ENCODE measurements at regions not wholly inside any gene's neighbourhood (a gene's known extent, or its start where the extent isn't known, plus 50 kb on each side); places are given as distances from the start of the nearest gene placed in this dataset.

- no peak for FAIRE-seq
- TF ChIP-seq POU2F2 (IDR thresholded peaks at IDR 0.05; ENCODE audit: low read depth, low read length), result no peak
- no peak for TF ChIP-seq TAF1 (IDR thresholded peaks at IDR 0.05; ENCODE audit: low read depth, low read length)
These were observed 315.1 kb upstream of the MME start for GRCh38 chr3:154764856-154765640.

GRCh38 chr3:154762486-154762885 lies 317.6 kb upstream of the MME start:
- DNase-seq (ENCODE audit: insufficient read length, low spot score) (no peak), FAIRE-seq (no peak)

More at GRCh38 chr3:154764856-154765640, 315.1 kb upstream of the MME start:
- DNase-seq (ENCODE audit: insufficient read length, low spot score), result no peak

GRCh38 chr3:154759966-154760365 lies 320.2 kb upstream of the MME start:
- DNase-seq (ENCODE audit: insufficient read length, low spot score), result no peak
- TF ChIP-seq POU2F2 (IDR thresholded peaks at IDR 0.05; ENCODE audit: low read depth, low read length) (no peak), POLR2A (IDR thresholded peaks at IDR 0.05; ENCODE audit: low read depth, low read length) (no peak), SPI1 (IDR thresholded peaks at IDR 0.05; ENCODE audit: low read depth, low read length) (no peak), TAF1 (IDR thresholded peaks at IDR 0.05; ENCODE audit: low read depth, low read length) (no peak), POLR2AphosphoS5 (IDR thresholded peaks at IDR 0.05; ENCODE audit: low read depth, low read length) (no peak), PAX5 (IDR thresholded peaks at IDR 0.05; ENCODE audit: insufficient read depth, low read length, severe bottlenecking) (no peak)
- no peak for FAIRE-seq

More at GRCh38 chr3:154762486-154762885, 317.6 kb upstream of the MME start:
- no peak for TF ChIP-seq POU2F2 (IDR thresholded peaks at IDR 0.05; ENCODE audit: low read depth, low read length)
- TF ChIP-seq TAF1 (IDR thresholded peaks at IDR 0.05; ENCODE audit: low read depth, low read length), result no peak
- TF ChIP-seq POLR2A (IDR thresholded peaks at IDR 0.05; ENCODE audit: low read depth, low read length), result no peak
- no peak for TF ChIP-seq PAX5 (IDR thresholded peaks at IDR 0.05; ENCODE audit: insufficient read depth, low read length, severe bottlenecking)
- TF ChIP-seq SPI1 (IDR thresholded peaks at IDR 0.05; ENCODE audit: low read depth, low read length), result no peak
- no peak for TF ChIP-seq POLR2AphosphoS5 (IDR thresholded peaks at IDR 0.05; ENCODE audit: low read depth, low read length)

- no peak for FAIRE-seq
- TF ChIP-seq PAX5 (IDR thresholded peaks at IDR 0.05; ENCODE audit: insufficient read depth, low read length, severe bottlenecking) (no peak), POLR2AphosphoS5 (IDR thresholded peaks at IDR 0.05; ENCODE audit: low read depth, low read length) (no peak), POU2F2 (IDR thresholded peaks at IDR 0.05; ENCODE audit: low read depth, low read length) (no peak), TAF1 (IDR thresholded peaks at IDR 0.05; ENCODE audit: low read depth, low read length) (no peak), SPI1 (IDR thresholded peaks at IDR 0.05; ENCODE audit: low read depth, low read length) (no peak), POLR2A (IDR thresholded peaks at IDR 0.05; ENCODE audit: low read depth, low read length) (no peak)
- DNase-seq (ENCODE audit: insufficient read length, low spot score), result no peak
These were observed 321.8 kb upstream of the MME start for GRCh38 chr3:154758109-154758868.

GRCh38 chr3:154753101-154753500 lies 323.1 kb upstream of the GPR149 start:
- TF ChIP-seq PAX5 (IDR thresholded peaks at IDR 0.05; ENCODE audit: insufficient read depth, low read length, severe bottlenecking), result no peak
- TF ChIP-seq POLR2AphosphoS5 (IDR thresholded peaks at IDR 0.05; ENCODE audit: low read depth, low read length), result no peak
- TF ChIP-seq SPI1 (IDR thresholded peaks at IDR 0.05; ENCODE audit: low read depth, low read length), result no peak
- DNase-seq (ENCODE audit: insufficient read length, low spot score) (no peak), FAIRE-seq (no peak)

- FAIRE-seq (no peak), DNase-seq (ENCODE audit: insufficient read length, low spot score) (no peak)
- TF ChIP-seq POU2F2 (IDR thresholded peaks at IDR 0.05; ENCODE audit: low read depth, low read length), result no peak
- TF ChIP-seq POLR2A (IDR thresholded peaks at IDR 0.05; ENCODE audit: low read depth, low read length), result no peak
- TF ChIP-seq SPI1 (IDR thresholded peaks at IDR 0.05; ENCODE audit: low read depth, low read length), result no peak
- TF ChIP-seq TAF1 (IDR thresholded peaks at IDR 0.05; ENCODE audit: low read depth, low read length), result no peak
- no peak for TF ChIP-seq POLR2AphosphoS5 (IDR thresholded peaks at IDR 0.05; ENCODE audit: low read depth, low read length)
- TF ChIP-seq PAX5 (IDR thresholded peaks at IDR 0.05; ENCODE audit: insufficient read depth, low read length, severe bottlenecking), result no peak
These were observed 319.5 kb upstream of the GPR149 start for GRCh38 chr3:154749514-154749913.

GRCh38 chr3:154745929-154746328 lies 315.9 kb upstream of the GPR149 start:
- no peak for TF ChIP-seq POLR2A (IDR thresholded peaks at IDR 0.05; ENCODE audit: low read depth, low read length)
- TF ChIP-seq TAF1 (IDR thresholded peaks at IDR 0.05; ENCODE audit: low read depth, low read length), result no peak
- no peak for TF ChIP-seq SPI1 (IDR thresholded peaks at IDR 0.05; ENCODE audit: low read depth, low read length)
- no peak for TF ChIP-seq POU2F2 (IDR thresholded peaks at IDR 0.05; ENCODE audit: low read depth, low read length)
- no peak for TF ChIP-seq PAX5 (IDR thresholded peaks at IDR 0.05; ENCODE audit: insufficient read depth, low read length, severe bottlenecking)
- TF ChIP-seq POLR2AphosphoS5 (IDR thresholded peaks at IDR 0.05; ENCODE audit: low read depth, low read length), result no peak
- FAIRE-seq (no peak), DNase-seq (ENCODE audit: insufficient read length, low spot score) (no peak)

GRCh38 chr3:154745122-154745521 lies 315.1 kb upstream of the GPR149 start:
- FAIRE-seq, result no peak
- no peak for DNase-seq (ENCODE audit: insufficient read length, low spot score)
- TF ChIP-seq TAF1 (IDR thresholded peaks at IDR 0.05; ENCODE audit: low read depth, low read length), result no peak
- no peak for TF ChIP-seq POU2F2 (IDR thresholded peaks at IDR 0.05; ENCODE audit: low read depth, low read length)
- TF ChIP-seq POLR2AphosphoS5 (IDR thresholded peaks at IDR 0.05; ENCODE audit: low read depth, low read length), result no peak
- TF ChIP-seq PAX5 (IDR thresholded peaks at IDR 0.05; ENCODE audit: insufficient read depth, low read length, severe bottlenecking), result no peak
- TF ChIP-seq POLR2A (IDR thresholded peaks at IDR 0.05; ENCODE audit: low read depth, low read length), result no peak
- no peak for TF ChIP-seq SPI1 (IDR thresholded peaks at IDR 0.05; ENCODE audit: low read depth, low read length)

- FAIRE-seq (no peak), DNase-seq (ENCODE audit: insufficient read length, low spot score) (no peak)
- TF ChIP-seq POLR2A (IDR thresholded peaks at IDR 0.05; ENCODE audit: low read depth, low read length) (no peak), PAX5 (IDR thresholded peaks at IDR 0.05; ENCODE audit: insufficient read depth, low read length, severe bottlenecking) (no peak)
These were observed 313.4 kb upstream of the GPR149 start for GRCh38 chr3:154743418-154743817.

GRCh38 chr3:154734468-154734867 lies 304.5 kb upstream of the GPR149 start:
- TF ChIP-seq POU2F2 (IDR thresholded peaks at IDR 0.05; ENCODE audit: low read depth, low read length) (no peak), TAF1 (IDR thresholded peaks at IDR 0.05; ENCODE audit: low read depth, low read length) (no peak), SPI1 (IDR thresholded peaks at IDR 0.05; ENCODE audit: low read depth, low read length) (no peak), POLR2AphosphoS5 (IDR thresholded peaks at IDR 0.05; ENCODE audit: low read depth, low read length) (no peak), PAX5 (IDR thresholded peaks at IDR 0.05; ENCODE audit: insufficient read depth, low read length, severe bottlenecking) (no peak), POLR2A (IDR thresholded peaks at IDR 0.05; ENCODE audit: low read depth, low read length) (no peak)
- DNase-seq (ENCODE audit: insufficient read length, low spot score) (no peak), FAIRE-seq (no peak)
